GM23338 (cell line): ENCODE measurements at regions not wholly inside any gene's neighbourhood (a gene's known extent, or its start where the extent isn't known, plus 50 kb on each side); places are given as distances from the start of the nearest gene placed in this dataset.

Experiments used
- ATAC-seq: fragments of 200-7000 bp; cut with Tn5 transposase; 3 replicates; pipeline ENCODE4 v1.9.1; 2020
- DNase-seq: peaks from one replicate; pipeline ENCODE4 v3.0.0-alpha.2; 2015; ENCODE audit warnings: low spot score
- H2AFZ ChIP-seq: fragments of 200-600 bp; sonication (generic); 2 replicates; pipeline ENCODE4 v1.8.0; 2016; ENCODE audit warnings: antibody characterized with exemption, mild to moderate bottlenecking, moderate library complexity
- H3F3A ChIP-seq: fragments of 200-600 bp; sonication (generic); replicated peaks from 2 replicates; pipeline ENCODE4 v1.8.0; 2017; ENCODE audit warnings: antibody characterized with exemption, mixed run types, low read depth
- H3K27ac ChIP-seq: fragments of 200-600 bp; sonication (generic); 2 replicates; pipeline ENCODE4 v1.6.1; 2016; ENCODE audit warnings: low read depth
- H3K27me3 ChIP-seq: fragments of 200-600 bp; sonication (generic); 2 replicates; pipeline ENCODE4 v1.8.0; 2016; ENCODE audit warnings: mild to moderate bottlenecking, mixed run types, moderate library complexity; ENCODE audit not compliant: insufficient read depth
- H3K36me3 ChIP-seq: fragments of 200-600 bp; sonication (generic); 2 replicates; pipeline ENCODE4 v1.8.0; 2016; ENCODE audit warnings: mild to moderate bottlenecking; ENCODE audit not compliant: insufficient read depth
- H3K4me1 ChIP-seq: fragments of 200-600 bp; sonication (generic); 2 replicates; pipeline ENCODE4 v1.8.0; 2016; ENCODE audit warnings: mild to moderate bottlenecking, moderate library complexity; ENCODE audit not compliant: insufficient read depth
- H3K4me2 ChIP-seq: fragments of 200-600 bp; sonication (generic); 2 replicates; pipeline ENCODE4 v1.7.1; 2017; ENCODE audit warnings: mixed run types
- H3K4me3 ChIP-seq: fragments of 200-600 bp; sonication (generic); 2 replicates; pipeline ENCODE4 v1.6.1; 2016; ENCODE audit warnings: mixed run types
- H3K79me2 ChIP-seq: fragments of 200-600 bp; sonication (generic); replicated peaks from 2 replicates; pipeline ENCODE4 v1.8.0; 2017; ENCODE audit warnings: mild to moderate bottlenecking; ENCODE audit not compliant: insufficient read depth
- H3K9me2 ChIP-seq: fragments of 200-600 bp; sonication (generic); 2 replicates; pipeline ENCODE4 v1.8.0; 2017; ENCODE audit not compliant: insufficient read depth
- H4K20me1 ChIP-seq: fragments of 200-600 bp; sonication (generic); replicated peaks from 2 replicates; pipeline ENCODE4 v1.8.0; 2017; ENCODE audit warnings: mild to moderate bottlenecking; ENCODE audit not compliant: insufficient read depth
- H3K27ac Mint-ChIP-seq: 2 replicates; pipeline ENCODE4 v1.8.0; 2020; ENCODE audit warnings: inconsistent platforms, mild to moderate bottlenecking, moderate library complexity, mixed read lengths
- H3K27me3 Mint-ChIP-seq: 3 replicates; pipeline ENCODE4 v1.8.0; 2022; ENCODE audit warnings: low read depth, mild to moderate bottlenecking, moderate library complexity, mixed read lengths, inconsistent platforms; ENCODE audit not compliant: insufficient read depth, poor library complexity
- H3K36me3 Mint-ChIP-seq: 3 replicates; pipeline ENCODE4 v1.8.0; 2021; ENCODE audit warnings: low read depth, mild to moderate bottlenecking, inconsistent platforms, moderate library complexity, mixed read lengths
- H3K4me1 Mint-ChIP-seq: 3 replicates; pipeline ENCODE4 v1.8.0; 2020; ENCODE audit warnings: mild to moderate bottlenecking, inconsistent platforms, mixed read lengths
- H3K4me3 Mint-ChIP-seq: 3 replicates; pipeline ENCODE4 v1.8.0; 2021; ENCODE audit warnings: moderate library complexity, mild to moderate bottlenecking, inconsistent platforms, mixed read lengths
- H3K9me3 Mint-ChIP-seq: 3 replicates; pipeline ENCODE4 v1.8.0; 2020; ENCODE audit warnings: moderate library complexity, mild to moderate bottlenecking, inconsistent platforms, mixed read lengths
- CREB1 ChIP-seq: fragments of 250-450 bp; sonication (Bioruptor Pico); IDR thresholded peaks from 2 replicates; pipeline ENCODE4 v1.5.0; 2020; ENCODE audit warnings: low read depth, mild to moderate bottlenecking, moderate library complexity
- CTCF ChIP-seq, 2 experiments: fragments of 200-600 bp in 1 of 2; sonication (generic) in 1 of 2; conservative IDR thresholded peaks; 2 replicates each; pipeline versions ENCODE4 v1.5.1 to v1.6.1; 2016 to 2017; ENCODE audit warnings: antibody characterized with exemption in 2 of 2, low read depth in 2 of 2, mild to moderate bottlenecking in 2 of 2, moderate library complexity in 1 of 2
- EZH2phosphoT487 ChIP-seq: fragments of 200-600 bp; sonication (generic); IDR thresholded peaks from one replicate; pipeline ENCODE4 v1.8.1; 2018; ENCODE audit warnings: antibody characterized with exemption; ENCODE audit not compliant: unreplicated experiment
- JUNB ChIP-seq: IDR thresholded peaks from one replicate; pipeline ENCODE4 v1.6.1; 2016; ENCODE audit warnings: antibody characterized with exemption; ENCODE audit not compliant: unreplicated experiment
- NANOG ChIP-seq: IDR thresholded peaks from 2 replicates; pipeline ENCODE4 v1.6.1; 2016; ENCODE audit warnings: antibody characterized with exemption, borderline replicate concordance
- POLR2AphosphoS5 ChIP-seq: IDR thresholded peaks from 2 replicates; pipeline ENCODE4 v1.6.1; 2016; ENCODE audit warnings: antibody characterized with exemption, low read depth
- REST ChIP-seq: IDR thresholded peaks from one replicate; pipeline ENCODE4 v1.6.1; 2018; ENCODE audit warnings: antibody characterized with exemption; ENCODE audit not compliant: unreplicated experiment
- STAT1 ChIP-seq: IDR thresholded peaks from one replicate; pipeline ENCODE4 v1.6.1; 2016; ENCODE audit warnings: antibody characterized with exemption; ENCODE audit not compliant: unreplicated experiment
- ZNF114 ChIP-seq: fragments of 250-450 bp; sonication (Bioruptor Pico); IDR thresholded peaks from 2 replicates; pipeline ENCODE4 v1.5.0; 2020; ENCODE audit warnings: mild to moderate bottlenecking, moderate library complexity
- ZNF331 ChIP-seq: fragments of 250-450 bp; sonication (Bioruptor Pico); IDR thresholded peaks from 2 replicates; pipeline ENCODE4 v1.5.0; 2020; ENCODE audit warnings: low read depth, mild to moderate bottlenecking, moderate library complexity
- ZNF462 ChIP-seq: fragments of 250-450 bp; sonication (Bioruptor Pico); IDR thresholded peaks from 2 replicates; pipeline ENCODE4 v1.5.0; 2020; ENCODE audit warnings: mild to moderate bottlenecking, moderate library complexity

- TF ChIP-seq CTCF (conservative IDR thresholded peaks at IDR 0.05; ENCODE audit: low read depth in 2 of 2) (no peak), ZNF331 (CRISPR knock-in tag) (no peak), CREB1 (CRISPR knock-in tag) (no peak), NANOG (no peak)
Measured at GRCh38 chr2:58769111-58769863, 528.2 kb upstream of the FANCL start (continued).

GRCh38 chr2:58768715-58769080 lies 527.6 kb upstream of the FANCL start:
- Histone ChIP-seq H3K9me2 (no peaks in the 10 kb centered on the region), H3K79me2 (no peaks in the 10 kb centered on the region), H3F3A (no peaks in the 10 kb centered on the region), H3K4me3 (no peak overlapping the region), H3K27me3 (no peaks in the 10 kb centered on the region), H3K27ac (no peak overlapping the region), H4K20me1 (no peaks in the 10 kb centered on the region), H3K36me3 (no peaks in the 10 kb centered on the region), H3K4me2 (no peak overlapping the region), H3K4me1 (peaks cover 23% of the 10 kb centered on the region), H2AFZ (no peak overlapping the region)
- DNase-seq = no peak
- H3K27me3 Mint-ChIP-seq = peaks cover 4% of the 10 kb centered on the region
- peaks cover 35% of the 10 kb centered on the region for H3K4me1 Mint-ChIP-seq
- no peaks in the 10 kb centered on the region for H3K36me3 Mint-ChIP-seq
- H3K4me3 Mint-ChIP-seq = no peak overlapping the region
- no peak for ATAC-seq
- H3K9me3 Mint-ChIP-seq = no peaks in the 10 kb centered on the region
- H3K27ac Mint-ChIP-seq = 0 out of 2 replicates have a peak overlapping the region, but pooled peaks have one; percentile 5
- TF ChIP-seq ZNF462 (CRISPR knock-in tag) (no peak), ZNF114 (no peak), POLR2AphosphoS5 (no peak), CREB1 (CRISPR knock-in tag) (no peak), CTCF (conservative IDR thresholded peaks at IDR 0.05; ENCODE audit: low read depth in 2 of 2) (no peak), REST (no peak), EZH2phosphoT487 (no peak), ZNF331 (CRISPR knock-in tag) (no peak), JUNB (no peak), STAT1 (no peak)
